ENCODE measurements at regions not wholly inside any gene's neighbourhood (a gene's known extent, or its start where the extent isn't known, plus 50 kb on each side); places are given as distances from the start of the nearest gene placed in this dataset.

GRCh38 chr12:107437954-107438353, 247.6 kb upstream of the PWP1 start:
- no peak for DNase-seq (ENCODE audit: low spot score)
- Histone ChIP-seq H3K79me2 (replicated peaks; ENCODE audit: insufficient read depth) (no peaks in the 10 kb centered on the region), H3K4me1 (ENCODE audit: insufficient read depth) (peaks cover 21% of the 10 kb centered on the region), H3K4me2 (no peak overlapping the region), H2AFZ (no peak overlapping the region), H3K4me3 (no peak overlapping the region), H3K27ac (ENCODE audit: low read depth) (no peak overlapping the region), H4K20me1 (replicated peaks; ENCODE audit: insufficient read depth) (no peaks in the 10 kb centered on the region), H3K9me2 (ENCODE audit: insufficient read depth) (no peaks in the 10 kb centered on the region), H3K36me3 (ENCODE audit: insufficient read depth) (no peaks in the 10 kb centered on the region), H3K27me3 (ENCODE audit: insufficient read depth) (no peaks in the 10 kb centered on the region), H3F3A (replicated peaks; ENCODE audit: low read depth) (no peaks in the 10 kb centered on the region)
- TF ChIP-seq STAT1 (IDR thresholded peaks at IDR 0.05; ENCODE audit: unreplicated experiment): no peak
- no peak for TF ChIP-seq EZH2 (IDR thresholded peaks at IDR 0.05; ENCODE audit: low read depth, unreplicated experiment)
- TF ChIP-seq EZH2phosphoT487 (IDR thresholded peaks at IDR 0.05; ENCODE audit: unreplicated experiment): no peak
- no peak for TF ChIP-seq ETS1 (IDR thresholded peaks at IDR 0.05)
- no peak for TF ChIP-seq CREB1 (CRISPR knock-in tag; IDR thresholded peaks at IDR 0.05; ENCODE audit: low read depth)
- no peak for TF ChIP-seq NANOG (IDR thresholded peaks at IDR 0.05; ENCODE audit: borderline replicate concordance)
- TF ChIP-seq JUNB (IDR thresholded peaks at IDR 0.05; ENCODE audit: unreplicated experiment): no peak
- TF ChIP-seq, protein P1, sequence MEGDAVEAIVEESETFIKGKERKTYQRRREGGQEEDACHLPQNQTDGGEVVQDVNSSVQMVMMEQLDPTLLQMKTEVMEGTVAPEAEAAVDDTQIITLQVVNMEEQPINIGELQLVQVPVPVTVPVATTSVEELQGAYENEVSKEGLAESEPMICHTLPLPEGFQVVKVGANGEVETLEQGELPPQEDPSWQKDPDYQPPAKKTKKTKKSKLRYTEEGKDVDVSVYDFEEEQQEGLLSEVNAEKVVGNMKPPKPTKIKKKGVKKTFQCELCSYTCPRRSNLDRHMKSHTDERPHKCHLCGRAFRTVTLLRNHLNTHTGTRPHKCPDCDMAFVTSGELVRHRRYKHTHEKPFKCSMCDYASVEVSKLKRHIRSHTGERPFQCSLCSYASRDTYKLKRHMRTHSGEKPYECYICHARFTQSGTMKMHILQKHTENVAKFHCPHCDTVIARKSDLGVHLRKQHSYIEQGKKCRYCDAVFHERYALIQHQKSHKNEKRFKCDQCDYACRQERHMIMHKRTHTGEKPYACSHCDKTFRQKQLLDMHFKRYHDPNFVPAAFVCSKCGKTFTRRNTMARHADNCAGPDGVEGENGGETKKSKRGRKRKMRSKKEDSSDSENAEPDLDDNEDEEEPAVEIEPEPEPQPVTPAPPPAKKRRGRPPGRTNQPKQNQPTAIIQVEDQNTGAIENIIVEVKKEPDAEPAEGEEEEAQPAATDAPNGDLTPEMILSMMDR (conservative IDR thresholded peaks at IDR 0.05; ENCODE audit: low read depth in 2 of 2): no peak
- TF ChIP-seq POLR2AphosphoS5 (IDR thresholded peaks at IDR 0.05; ENCODE audit: low read depth): no peak
- TF ChIP-seq ZNF331 (CRISPR knock-in tag; IDR thresholded peaks at IDR 0.05; ENCODE audit: low read depth): no peak
- TF ChIP-seq REST (IDR thresholded peaks at IDR 0.05; ENCODE audit: unreplicated experiment): no peak
- no peak for TF ChIP-seq ZNF114 (CRISPR knock-in tag; IDR thresholded peaks at IDR 0.05)
- TF ChIP-seq, protein P2, sequence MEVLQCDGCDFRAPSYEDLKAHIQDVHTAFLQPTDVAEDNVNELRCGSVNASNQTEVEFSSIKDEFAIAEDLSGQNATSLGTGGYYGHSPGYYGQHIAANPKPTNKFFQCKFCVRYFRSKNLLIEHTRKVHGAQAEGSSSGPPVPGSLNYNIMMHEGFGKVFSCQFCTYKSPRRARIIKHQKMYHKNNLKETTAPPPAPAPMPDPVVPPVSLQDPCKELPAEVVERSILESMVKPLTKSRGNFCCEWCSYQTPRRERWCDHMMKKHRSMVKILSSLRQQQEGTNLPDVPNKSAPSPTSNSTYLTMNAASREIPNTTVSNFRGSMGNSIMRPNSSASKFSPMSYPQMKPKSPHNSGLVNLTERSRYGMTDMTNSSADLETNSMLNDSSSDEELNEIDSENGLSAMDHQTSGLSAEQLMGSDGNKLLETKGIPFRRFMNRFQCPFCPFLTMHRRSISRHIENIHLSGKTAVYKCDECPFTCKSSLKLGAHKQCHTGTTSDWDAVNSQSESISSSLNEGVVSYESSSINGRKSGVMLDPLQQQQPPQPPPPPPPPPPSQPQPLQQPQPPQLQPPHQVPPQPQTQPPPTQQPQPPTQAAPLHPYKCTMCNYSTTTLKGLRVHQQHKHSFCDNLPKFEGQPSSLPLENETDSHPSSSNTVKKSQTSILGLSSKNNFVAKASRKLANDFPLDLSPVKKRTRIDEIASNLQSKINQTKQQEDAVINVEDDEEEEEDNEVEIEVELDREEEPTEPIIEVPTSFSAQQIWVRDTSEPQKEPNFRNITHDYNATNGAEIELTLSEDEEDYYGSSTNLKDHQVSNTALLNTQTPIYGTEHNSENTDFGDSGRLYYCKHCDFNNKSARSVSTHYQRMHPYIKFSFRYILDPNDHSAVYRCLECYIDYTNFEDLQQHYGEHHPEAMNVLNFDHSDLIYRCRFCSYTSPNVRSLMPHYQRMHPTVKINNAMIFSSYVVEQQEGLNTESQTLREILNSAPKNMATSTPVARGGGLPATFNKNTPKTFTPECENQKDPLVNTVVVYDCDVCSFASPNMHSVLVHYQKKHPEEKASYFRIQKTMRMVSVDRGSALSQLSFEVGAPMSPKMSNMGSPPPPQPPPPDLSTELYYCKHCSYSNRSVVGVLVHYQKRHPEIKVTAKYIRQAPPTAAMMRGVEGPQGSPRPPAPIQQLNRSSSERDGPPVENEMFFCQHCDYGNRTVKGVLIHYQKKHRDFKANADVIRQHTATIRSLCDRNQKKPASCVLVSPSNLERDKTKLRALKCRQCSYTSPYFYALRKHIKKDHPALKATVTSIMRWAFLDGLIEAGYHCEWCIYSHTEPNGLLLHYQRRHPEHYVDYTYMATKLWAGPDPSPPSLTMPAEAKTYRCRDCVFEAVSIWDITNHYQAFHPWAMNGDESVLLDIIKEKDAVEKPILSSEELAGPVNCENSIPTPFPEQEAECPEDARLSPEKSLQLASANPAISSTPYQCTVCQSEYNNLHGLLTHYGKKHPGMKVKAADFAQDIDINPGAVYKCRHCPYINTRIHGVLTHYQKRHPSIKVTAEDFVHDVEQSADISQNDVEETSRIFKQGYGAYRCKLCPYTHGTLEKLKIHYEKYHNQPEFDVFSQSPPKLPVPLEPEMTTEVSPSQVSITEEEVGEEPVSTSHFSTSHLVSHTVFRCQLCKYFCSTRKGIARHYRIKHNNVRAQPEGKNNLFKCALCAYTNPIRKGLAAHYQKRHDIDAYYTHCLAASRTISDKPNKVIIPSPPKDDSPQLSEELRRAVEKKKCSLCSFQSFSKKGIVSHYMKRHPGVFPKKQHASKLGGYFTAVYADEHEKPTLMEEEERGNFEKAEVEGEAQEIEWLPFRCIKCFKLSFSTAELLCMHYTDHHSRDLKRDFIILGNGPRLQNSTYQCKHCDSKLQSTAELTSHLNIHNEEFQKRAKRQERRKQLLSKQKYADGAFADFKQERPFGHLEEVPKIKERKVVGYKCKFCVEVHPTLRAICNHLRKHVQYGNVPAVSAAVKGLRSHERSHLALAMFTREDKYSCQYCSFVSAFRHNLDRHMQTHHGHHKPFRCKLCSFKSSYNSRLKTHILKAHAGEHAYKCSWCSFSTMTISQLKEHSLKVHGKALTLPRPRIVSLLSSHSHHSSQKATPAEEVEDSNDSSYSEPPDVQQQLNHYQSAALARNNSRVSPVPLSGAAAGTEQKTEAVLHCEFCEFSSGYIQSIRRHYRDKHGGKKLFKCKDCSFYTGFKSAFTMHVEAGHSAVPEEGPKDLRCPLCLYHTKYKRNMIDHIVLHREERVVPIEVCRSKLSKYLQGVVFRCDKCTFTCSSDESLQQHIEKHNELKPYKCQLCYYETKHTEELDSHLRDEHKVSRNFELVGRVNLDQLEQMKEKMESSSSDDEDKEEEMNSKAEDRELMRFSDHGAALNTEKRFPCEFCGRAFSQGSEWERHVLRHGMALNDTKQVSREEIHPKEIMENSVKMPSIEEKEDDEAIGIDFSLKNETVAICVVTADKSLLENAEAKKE (CRISPR knock-in tag; IDR thresholded peaks at IDR 0.05): no peak
- H3K27ac Mint-ChIP-seq: peak overlapping the region; percentile 26; the same call in 1 of the 2 replicates
- H3K4me1 Mint-ChIP-seq: peaks cover 30% of the 10 kb centered on the region
- H3K9me3 Mint-ChIP-seq: no peaks in the 10 kb centered on the region
- peaks cover 5% of the 10 kb centered on the region for H3K27me3 Mint-ChIP-seq (ENCODE audit: insufficient read depth, low read depth, poor library complexity)
- no peak for ATAC-seq
- H3K36me3 Mint-ChIP-seq (ENCODE audit: low read depth): no peaks in the 10 kb centered on the region; the same call in 2 of the 3 replicates
- no peak overlapping the region for H3K4me3 Mint-ChIP-seq

All from GM23338 (cell line).